Right lobe of liver (tissue), 4 donors: ENCODE measurements at regions not wholly inside any gene's neighbourhood (a gene's known extent, or its start where the extent isn't known, plus 50 kb on each side); places are given as distances from the start of the nearest gene placed in this dataset.

ENCODE experiments used
- CTCF ChIP-seq, 4 donors: fragments of 200-600 bp in 3 of 4; fragments of 450-650 bp in 1 of 4; IDR thresholded peaks; one replicate each; pipeline versions ENCODE4 v1.5.1 to v1.8.0; 2016 to 2022; ENCODE audit warnings: antibody characterized with exemption in 4 of 4, mild to moderate bottlenecking in 2 of 4
- POLR2A ChIP-seq: fragments of 450-650 bp; IDR thresholded peaks from one replicate; pipeline ENCODE4 v1.6.1; 2017; ENCODE audit warnings: antibody characterized with exemption, mild to moderate bottlenecking
- donor health status: DM: no; HTN: no; CAD: no.
- donor health status: DM: no; HTN: no; CAD: no.
- donor health status: DM: no; HTN: yes; CAD: no.

GRCh38 chr12:97027482-97027881 is 120.4 kb downstream of the NEDD1 start:
- no peak for TF ChIP-seq CTCF (IDR thresholded peaks at IDR 0.05)
- TF ChIP-seq POLR2A, result no peak
